GM06990 (cell line): ENCODE measurements at regions not wholly inside any gene's neighbourhood (a gene's known extent, or its start where the extent isn't known, plus 50 kb on each side); places are given as distances from the start of the nearest gene placed in this dataset.

Experiments used
- DNase-seq: peaks from one replicate; pipeline ENCODE4 v3.0.0-alpha.2; 2011; ENCODE audit not compliant: insufficient read length; ENCODE audit errors: extremely low read depth
- H3K27me3 ChIP-seq: replicated peaks from 2 replicates; pipeline ENCODE4 v1.6.0; 2011; ENCODE audit warnings: low read length; ENCODE audit not compliant: control insufficient read depth, insufficient read depth
- H3K36me3 ChIP-seq: 2 replicates; pipeline ENCODE4 v1.5.1; 2011; ENCODE audit warnings: low read length; ENCODE audit not compliant: control insufficient read depth, insufficient read depth
- H3K4me3 ChIP-seq: replicated peaks from 2 replicates; pipeline ENCODE4 v1.5.1; 2011; ENCODE audit warnings: low read depth, mild to moderate bottlenecking, control low read depth, low read length
- TF ChIP-seq, protein P1 (sequence below): IDR thresholded peaks from 2 replicates; pipeline ENCODE4 v1.5.1; 2011; ENCODE audit warnings: low read length, control low read depth, mild to moderate bottlenecking, inconsistent platforms; ENCODE audit not compliant: insufficient read depth, poor library complexity, severe bottlenecking

DNA sequence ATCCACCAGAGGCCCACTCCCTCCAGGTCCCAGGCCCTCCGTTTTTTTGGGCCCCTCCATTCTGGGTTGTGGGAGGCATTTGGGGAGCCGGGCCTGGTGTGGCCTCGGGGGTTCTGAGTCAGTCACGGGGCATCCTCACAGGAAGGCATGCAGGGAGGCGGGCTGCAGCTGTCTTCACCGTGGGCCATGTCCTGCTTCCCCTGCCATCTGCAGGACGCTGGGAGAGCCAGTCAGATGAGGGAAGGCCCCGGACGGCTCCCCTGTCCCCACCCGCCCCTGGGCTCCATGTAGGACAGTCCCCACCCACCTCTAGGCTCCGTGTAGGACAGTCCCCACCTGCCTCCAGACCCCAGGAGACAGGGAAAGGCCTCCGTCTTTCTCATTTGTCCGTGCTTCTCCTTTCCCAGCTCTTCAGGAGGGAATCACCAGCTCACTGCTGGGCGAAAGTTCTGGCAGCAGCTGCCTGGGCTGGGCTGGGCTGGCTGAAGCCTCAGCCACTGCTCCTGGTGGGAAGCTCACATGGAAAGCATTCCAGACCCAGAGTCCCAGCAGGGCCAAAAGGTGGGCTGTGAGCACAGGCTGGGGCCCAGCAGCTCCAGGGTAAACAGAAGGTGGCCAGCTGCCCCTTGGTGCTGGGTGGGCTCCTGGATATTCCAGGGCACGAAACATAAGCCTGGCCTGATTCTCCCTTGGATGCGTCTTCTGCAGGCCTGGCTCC lies 217.8 kb downstream of the KIF26A start:
- no peak overlapping the region for H3K4me3 ChIP-seq
- H3K36me3 ChIP-seq: no peaks in the 10 kb centered on the region
- H3K27me3 ChIP-seq: no peaks in the 10 kb centered on the region; the same call in 1 of the 2 replicates
- DNase-seq: no peak
- TF ChIP-seq, protein P1, sequence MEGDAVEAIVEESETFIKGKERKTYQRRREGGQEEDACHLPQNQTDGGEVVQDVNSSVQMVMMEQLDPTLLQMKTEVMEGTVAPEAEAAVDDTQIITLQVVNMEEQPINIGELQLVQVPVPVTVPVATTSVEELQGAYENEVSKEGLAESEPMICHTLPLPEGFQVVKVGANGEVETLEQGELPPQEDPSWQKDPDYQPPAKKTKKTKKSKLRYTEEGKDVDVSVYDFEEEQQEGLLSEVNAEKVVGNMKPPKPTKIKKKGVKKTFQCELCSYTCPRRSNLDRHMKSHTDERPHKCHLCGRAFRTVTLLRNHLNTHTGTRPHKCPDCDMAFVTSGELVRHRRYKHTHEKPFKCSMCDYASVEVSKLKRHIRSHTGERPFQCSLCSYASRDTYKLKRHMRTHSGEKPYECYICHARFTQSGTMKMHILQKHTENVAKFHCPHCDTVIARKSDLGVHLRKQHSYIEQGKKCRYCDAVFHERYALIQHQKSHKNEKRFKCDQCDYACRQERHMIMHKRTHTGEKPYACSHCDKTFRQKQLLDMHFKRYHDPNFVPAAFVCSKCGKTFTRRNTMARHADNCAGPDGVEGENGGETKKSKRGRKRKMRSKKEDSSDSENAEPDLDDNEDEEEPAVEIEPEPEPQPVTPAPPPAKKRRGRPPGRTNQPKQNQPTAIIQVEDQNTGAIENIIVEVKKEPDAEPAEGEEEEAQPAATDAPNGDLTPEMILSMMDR: no peak

DNA sequence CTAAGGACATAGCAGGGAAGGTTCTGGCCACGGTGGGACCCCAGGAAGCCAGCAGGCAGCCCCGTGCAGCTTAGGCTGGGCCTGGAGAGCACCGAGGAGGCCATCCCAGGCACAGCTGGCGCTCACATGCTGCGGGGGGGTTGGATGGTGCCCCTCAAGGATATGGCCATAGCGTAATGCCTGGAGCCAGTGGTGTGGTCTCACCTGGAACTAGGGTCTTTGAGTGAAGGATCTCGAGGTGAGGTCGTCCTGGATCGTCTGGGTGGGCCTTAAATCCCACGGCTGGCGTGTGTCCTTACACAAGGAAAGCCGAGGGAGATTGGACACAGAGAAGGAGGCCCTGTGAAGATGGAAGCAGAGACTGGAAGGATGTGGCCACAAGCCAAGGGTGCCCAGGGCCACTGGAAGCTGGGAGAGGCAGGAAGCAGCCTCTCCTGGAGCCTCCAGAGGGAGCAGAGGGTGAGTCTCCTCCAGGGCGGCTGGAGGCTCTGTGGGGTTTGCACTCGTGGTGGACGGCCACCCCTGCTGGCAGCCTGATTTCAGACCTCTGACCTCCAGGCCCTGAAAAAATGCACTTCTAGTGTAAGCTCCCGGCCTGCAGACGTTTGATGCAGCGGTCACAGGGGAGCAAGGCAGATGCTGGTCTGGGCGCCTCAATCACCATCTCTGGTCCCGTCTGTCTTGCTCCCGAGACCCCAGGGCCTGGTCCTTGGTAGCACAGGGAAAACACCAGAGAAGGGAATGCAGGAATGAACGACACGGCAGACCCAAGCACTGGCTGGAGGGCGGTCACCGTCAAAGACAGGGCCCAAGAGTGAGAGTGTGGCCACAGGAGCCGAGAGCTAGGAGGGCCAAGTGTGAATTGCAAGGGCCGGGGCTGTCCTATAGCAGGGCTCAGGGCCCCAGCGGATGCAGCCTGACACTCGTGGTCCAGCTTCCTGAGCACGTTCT lies 218.6 kb downstream of the KIF26A start:
- TF ChIP-seq, protein P1: no peak
- no peak for DNase-seq
- H3K27me3 ChIP-seq: no peaks in the 10 kb centered on the region; the same call in 1 of the 2 replicates
- no peak overlapping the region for H3K4me3 ChIP-seq
- no peaks in the 10 kb centered on the region for H3K36me3 ChIP-seq

DNA sequence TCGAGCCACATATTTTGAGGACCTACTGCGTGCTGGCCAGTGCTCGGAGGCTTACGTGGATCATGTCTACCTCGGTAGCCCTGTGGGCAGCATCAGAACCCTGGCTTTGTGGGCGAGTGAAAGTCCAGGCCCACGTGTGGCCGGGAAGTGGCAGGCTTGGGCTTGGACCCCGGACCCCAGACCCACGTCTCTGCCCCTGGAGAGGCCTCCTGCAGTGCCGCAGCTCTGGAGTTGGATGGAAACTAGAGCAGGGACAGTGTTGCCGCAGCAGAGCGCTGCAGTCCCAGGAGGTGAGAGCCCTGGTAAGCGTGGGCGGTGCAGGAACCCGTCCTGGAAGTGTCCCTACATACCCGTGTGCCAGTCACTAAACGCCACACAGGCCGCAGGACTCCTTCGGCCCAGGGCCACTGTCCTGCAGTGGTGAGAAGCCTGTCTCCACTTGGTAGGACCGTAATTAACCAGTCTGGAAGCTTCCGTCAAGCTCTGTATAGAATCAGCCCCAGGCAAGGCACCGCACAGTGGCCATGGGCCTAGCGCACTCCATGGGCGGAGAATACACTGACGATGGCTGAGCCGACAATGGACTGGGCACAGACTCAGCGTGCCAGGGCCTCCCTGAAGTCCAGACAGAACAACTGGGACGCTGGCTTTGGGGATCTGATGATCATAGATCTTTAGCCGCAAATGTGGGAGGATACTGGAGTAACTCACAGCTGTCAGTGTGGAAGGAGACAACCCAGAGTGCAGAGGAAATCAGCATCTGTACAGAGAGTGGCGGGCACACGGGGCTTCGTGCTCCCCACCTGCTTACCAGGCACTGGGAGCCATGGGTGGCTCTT lies 219.5 kb downstream of the KIF26A start:
- TF ChIP-seq, protein P1: no peak
- H3K4me3 ChIP-seq: no peak overlapping the region
- no peaks in the 10 kb centered on the region for H3K36me3 ChIP-seq
- DNase-seq: no peak
- no peaks in the 10 kb centered on the region; the same call in 1 of the 2 replicates for H3K27me3 ChIP-seq

DNA sequence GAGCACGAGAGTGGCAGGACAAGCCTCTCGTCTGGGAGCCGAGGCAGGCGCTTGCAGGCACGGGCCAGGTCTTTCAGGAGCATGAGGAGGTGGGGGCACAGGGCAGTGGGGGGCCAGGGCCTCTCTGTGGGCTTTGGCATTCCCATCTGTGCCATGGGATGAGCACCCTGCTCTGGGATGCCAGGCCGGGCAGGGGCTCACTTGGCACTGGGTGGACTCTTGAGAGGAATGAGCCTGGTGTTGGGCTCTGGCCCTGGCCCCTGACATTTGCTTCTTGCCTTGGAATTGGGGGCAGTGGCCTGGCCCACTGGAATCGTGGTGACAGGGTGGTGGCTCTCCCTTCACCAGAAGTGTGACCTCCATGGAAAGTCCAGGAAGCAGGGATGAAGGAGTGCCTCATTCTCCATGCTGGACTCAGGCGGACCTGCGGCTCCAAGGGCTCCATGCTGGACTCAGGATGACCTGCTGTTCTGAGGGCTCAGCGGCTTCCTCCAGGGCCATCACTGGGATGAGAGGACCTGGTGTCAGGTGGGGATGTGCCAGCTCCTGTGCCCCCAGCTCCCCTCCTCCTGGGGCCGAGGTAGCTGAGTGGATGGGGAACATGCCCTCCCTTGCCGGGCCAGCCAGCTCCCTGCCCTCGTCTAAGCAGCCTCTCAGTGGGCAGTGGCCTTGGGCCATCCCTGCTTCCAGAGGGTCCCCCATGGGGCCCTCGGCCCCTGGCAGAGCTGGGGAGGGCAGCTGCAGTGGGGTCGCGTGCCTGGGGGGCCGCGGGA lies 220.3 kb downstream of the KIF26A start:
- Histone ChIP-seq H3K27me3 (no peaks in the 10 kb centered on the region; the same call in 1 of the 2 replicates), H3K36me3 (no peaks in the 10 kb centered on the region), H3K4me3 (no peak overlapping the region)
- TF ChIP-seq, protein P1: no peak
- no peak for DNase-seq
